Ovary (tissue), 7 donors: ENCODE measurements at regions not wholly inside any gene's neighbourhood (a gene's known extent, or its start where the extent isn't known, plus 50 kb on each side); places are given as distances from the start of the nearest gene placed in this dataset.

Source experiments
- DNase-seq, 5 donors: peaks; one replicate each; pipeline ENCODE4 v3.0.0-alpha.2; 2019 to 2020
- H3K27ac ChIP-seq, 2 donors: fragments of 200-600 bp; one replicate each; pipeline versions ENCODE4 v1.5.1 to v1.8.0; 2019 to 2022
- H3K27me3 ChIP-seq: fragments of 200-600 bp; one replicate; pipeline ENCODE4 v1.8.0; 2022
- H3K36me3 ChIP-seq: fragments of 200-600 bp; sonication (generic); one replicate; pipeline ENCODE4 v1.5.1; 2019
- H3K4me1 ChIP-seq: one replicate; pipeline ENCODE4 v1.8.1; 2013; ENCODE audit warnings: mild to moderate bottlenecking, moderate library complexity; ENCODE audit not compliant: insufficient read depth
- H3K4me3 ChIP-seq: fragments of 200-600 bp; sonication (generic); one replicate; pipeline ENCODE4 v1.5.1; 2017
- H3K9me3 ChIP-seq, 2 donors: fragments of 200-600 bp in 1 of 2; sonication (generic) in 1 of 2; one replicate each; pipeline versions ENCODE4 v1.5.1 to v1.8.1; 2013 to 2019; ENCODE audit warnings: mild to moderate bottlenecking in 1 of 2, moderate library complexity in 1 of 2
- EP300 ChIP-seq: sonication (generic); formaldehyde crosslinking; IDR thresholded peaks from one replicate; pipeline ENCODE4 v1.6.1; 2017; ENCODE audit warnings: antibody characterized with exemption
- POLR2A ChIP-seq: fragments of 450-650 bp; IDR thresholded peaks from one replicate; pipeline ENCODE4 v1.6.1; 2017; ENCODE audit warnings: antibody characterized with exemption, mild to moderate bottlenecking, moderate library complexity
- WGBS, 3 donors: extraction: QIAGEN DNeasy Blood & Tissue Kit in 1 of 3; methylation state at CpG; one replicate each; pipeline versions ENCODE4 v1.1.5 to v1.1.7; 2013 to 2017; 5-methylcytosine and 5-hydroxymethylcytosine counted together
- intact Hi-C, 4 donors: fragments of 100-400 bp; cut with DNase I; formaldehyde crosslinking; loops; one replicate each; pipeline versions ENCODE4 v1.11.0 to v1.15.1; 2022 to 2023
- TF ChIP-seq, protein P1 (sequence below), 3 donors: fragments of 450-650 bp in 2 of 3; fragments of 200-600 bp in 1 of 3; IDR thresholded peaks; one replicate each; pipeline versions ENCODE4 v1.5.1 to v1.8.0; 2016 to 2022; ENCODE audit warnings: antibody characterized with exemption in 3 of 3, mild to moderate bottlenecking in 1 of 3
- donor health status: DM: no; HTN: no; CAD: no; lungs with moderate emphysema.
- donor health status: DM: no; HTN: no; CAD: no.
- donor health status: Bipolar disorder and iron deficiency.
- donor health status: DM: no; HTN: no; CAD: no.
- donor health status: DM: yes; HTN: yes; CAD: no.

DNA sequence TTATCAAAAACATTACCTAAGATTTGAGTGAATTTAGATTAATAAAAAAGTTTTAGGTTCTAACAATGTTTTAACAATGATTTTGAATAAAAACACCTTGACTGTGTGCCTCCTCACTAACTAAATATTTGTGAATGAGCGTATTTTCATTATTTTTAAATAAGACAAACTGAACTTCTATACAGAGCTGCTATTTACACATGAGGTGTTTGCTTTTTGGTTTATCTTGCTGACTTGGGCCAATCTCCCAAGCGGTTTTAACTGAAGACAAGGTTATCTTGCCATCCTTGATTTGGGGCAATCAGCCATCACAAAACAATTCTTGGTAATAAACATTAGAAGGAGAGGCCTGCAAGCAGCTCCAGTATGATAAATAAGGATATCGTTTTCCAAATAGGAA, 108.2 kb upstream of the NRIP1 start:
- intact Hi-C loops: no loop called here
- Histone ChIP-seq H3K36me3 (no peaks in the 10 kb centered on the region), H3K27me3 (no peaks in the 10 kb centered on the region), H3K4me1 (no peaks in the 10 kb centered on the region), H3K4me3 (no peak overlapping the region), H3K27ac (no peak overlapping the region), H3K9me3 (no peaks in the 10 kb centered on the region)
- TF ChIP-seq, protein P1, sequence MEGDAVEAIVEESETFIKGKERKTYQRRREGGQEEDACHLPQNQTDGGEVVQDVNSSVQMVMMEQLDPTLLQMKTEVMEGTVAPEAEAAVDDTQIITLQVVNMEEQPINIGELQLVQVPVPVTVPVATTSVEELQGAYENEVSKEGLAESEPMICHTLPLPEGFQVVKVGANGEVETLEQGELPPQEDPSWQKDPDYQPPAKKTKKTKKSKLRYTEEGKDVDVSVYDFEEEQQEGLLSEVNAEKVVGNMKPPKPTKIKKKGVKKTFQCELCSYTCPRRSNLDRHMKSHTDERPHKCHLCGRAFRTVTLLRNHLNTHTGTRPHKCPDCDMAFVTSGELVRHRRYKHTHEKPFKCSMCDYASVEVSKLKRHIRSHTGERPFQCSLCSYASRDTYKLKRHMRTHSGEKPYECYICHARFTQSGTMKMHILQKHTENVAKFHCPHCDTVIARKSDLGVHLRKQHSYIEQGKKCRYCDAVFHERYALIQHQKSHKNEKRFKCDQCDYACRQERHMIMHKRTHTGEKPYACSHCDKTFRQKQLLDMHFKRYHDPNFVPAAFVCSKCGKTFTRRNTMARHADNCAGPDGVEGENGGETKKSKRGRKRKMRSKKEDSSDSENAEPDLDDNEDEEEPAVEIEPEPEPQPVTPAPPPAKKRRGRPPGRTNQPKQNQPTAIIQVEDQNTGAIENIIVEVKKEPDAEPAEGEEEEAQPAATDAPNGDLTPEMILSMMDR (IDR thresholded peaks at IDR 0.05): no peak
- TF ChIP-seq EP300 (no peak), POLR2A (no peak)
- no peak for DNase-seq
- 25 to 52% (median 34%) methylated on average over 3 of the region's 3 CpGs for WGBS, 3 donors

DNA sequence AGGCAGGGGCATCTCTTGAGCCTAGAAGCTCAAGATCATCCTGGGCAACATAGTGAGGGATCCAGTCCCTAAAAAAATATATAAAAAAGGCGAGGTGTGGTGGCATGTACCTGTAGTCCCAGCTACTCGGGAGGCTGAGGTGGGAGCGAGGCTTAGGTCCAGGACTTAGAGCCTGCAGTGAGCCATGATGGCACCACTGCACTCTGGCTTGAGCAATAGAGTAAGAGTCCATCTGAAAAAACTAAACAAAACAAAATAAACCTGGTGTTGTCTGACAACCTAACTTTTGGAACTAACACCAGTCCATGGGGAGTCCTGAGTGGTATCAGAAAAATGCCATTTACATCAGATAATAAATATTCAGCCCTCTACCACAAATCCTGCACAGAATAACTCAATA, 110.1 kb upstream of the NRIP1 start:
- Histone ChIP-seq H3K4me3 (no peak overlapping the region), H3K27me3 (no peaks in the 10 kb centered on the region), H3K9me3 (no peaks in the 10 kb centered on the region), H3K4me1 (no peaks in the 10 kb centered on the region), H3K27ac (no peak overlapping the region), H3K36me3 (no peaks in the 10 kb centered on the region)
- TF ChIP-seq, protein P1 (IDR thresholded peaks at IDR 0.05): no peak
- TF ChIP-seq EP300 (no peak), POLR2A (no peak)
- DNase-seq: no peak
- 91 to 97% (median 96%) methylated on average over 3 of the region's 3 CpGs for WGBS, 3 donors
- intact Hi-C loops: no loop called here

- intact Hi-C loops: no loop called here
- TF ChIP-seq, protein P1 (IDR thresholded peaks at IDR 0.05): no peak
- TF ChIP-seq EP300: no peak
- no peak for TF ChIP-seq POLR2A
- Histone ChIP-seq H3K4me3 (no peak overlapping the region), H3K27me3 (no peaks in the 10 kb centered on the region), H3K9me3 (no peaks in the 10 kb centered on the region), H3K4me1 (no peaks in the 10 kb centered on the region), H3K36me3 (no peaks in the 10 kb centered on the region), H3K27ac (no peak overlapping the region)
- 89 to 95% (median 93%) methylated on average over 4 of the region's 4 CpGs for WGBS, 3 donors
- DNase-seq: no peak
Measured at GRCh38 chr21:15182731-15183130, 117.9 kb upstream of the NRIP1 start.

GRCh38 chr21:15183813-15184257, 119.0 kb upstream of the NRIP1 start:
- no peak overlapping the region for H3K27ac ChIP-seq
- no peak for DNase-seq
- H3K4me3 ChIP-seq: no peak overlapping the region
- intact Hi-C loops: no loop called here
- 67 to 75% (median 71%) methylated on average over 5 of the region's 5 CpGs for WGBS, 3 donors
- TF ChIP-seq, protein P1 (IDR thresholded peaks at IDR 0.05): no peak
- TF ChIP-seq POLR2A (no peak), EP300 (no peak)
- no peaks in the 10 kb centered on the region for H3K36me3 ChIP-seq
- no peaks in the 10 kb centered on the region for H3K27me3 ChIP-seq
- no peaks in the 10 kb centered on the region for H3K9me3 ChIP-seq
- H3K4me1 ChIP-seq: no peaks in the 10 kb centered on the region

DNA sequence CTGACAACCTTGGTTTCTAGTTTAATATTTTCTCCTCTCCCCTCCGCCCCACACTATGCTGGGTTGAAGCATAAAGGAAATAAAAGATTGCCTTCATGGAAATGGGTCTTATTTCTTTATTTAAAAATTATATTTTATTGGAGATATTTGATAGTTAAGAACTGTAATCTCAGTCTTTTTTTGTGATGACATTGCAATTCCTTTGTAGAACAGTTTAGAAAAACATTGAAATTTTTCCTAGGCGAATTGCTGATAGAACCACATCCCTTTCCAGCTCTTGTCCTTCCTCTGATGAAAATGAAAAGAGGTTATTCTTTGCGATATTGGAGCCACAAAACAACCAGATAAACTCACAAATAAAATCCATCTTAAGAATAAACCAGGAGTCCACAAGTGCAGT, 125.6 kb upstream of the NRIP1 start:
- H3K9me3 ChIP-seq: no peaks in the 10 kb centered on the region
- TF ChIP-seq, protein P1 (IDR thresholded peaks at IDR 0.05): no peak
- TF ChIP-seq POLR2A (no peak), EP300 (no peak)
- intact Hi-C loops: no loop called here
- H3K4me1 ChIP-seq: no peaks in the 10 kb centered on the region
- H3K27me3 ChIP-seq: no peaks in the 10 kb centered on the region
- H3K4me3 ChIP-seq: no peak overlapping the region
- no peak overlapping the region for H3K27ac ChIP-seq
- whole genome bisulfite sequencing, 3 donors: 45 to 59% (median 47%) methylated on average over 3 of the region's 3 CpGs
- H3K36me3 ChIP-seq: no peaks in the 10 kb centered on the region
- DNase-seq: no peak
